ENCODE measurements at regions not wholly inside any gene's neighbourhood (a gene's known extent, or its start where the extent isn't known, plus 50 kb on each side); places are given as distances from the start of the nearest gene placed in this dataset.

GRCh38 chr1:193753038-193753756 is 566.8 kb upstream of the B3GALT2 start:
- DNase-seq (ENCODE audit: low read depth in 4 of 4, low spot score in 2 of 4), result no peak

GRCh38 chr1:193749868-193750267 is 563.5 kb upstream of the B3GALT2 start:
- DNase-seq (ENCODE audit: low read depth in 4 of 4, low spot score in 2 of 4), result no peak

DNA sequence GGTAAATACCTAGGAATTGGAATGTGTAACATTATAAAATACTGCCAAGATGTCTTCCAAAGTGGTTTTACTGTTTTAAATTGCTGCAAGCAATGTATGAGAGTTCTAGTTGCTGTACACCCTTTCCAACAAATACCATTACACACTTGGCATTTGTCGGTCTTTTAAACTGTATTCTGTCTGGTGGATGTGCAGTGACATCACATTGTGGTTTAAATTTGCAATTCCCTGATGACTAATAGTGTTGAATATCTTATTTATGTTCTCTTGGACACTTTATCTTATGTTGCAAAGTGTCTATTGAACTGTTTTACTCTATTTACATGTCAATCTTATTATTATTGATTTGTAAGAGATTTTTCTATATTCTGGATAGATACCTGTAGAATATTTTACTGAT is 561.2 kb upstream of the B3GALT2 start:
- DNase-seq (ENCODE audit: low read depth in 4 of 4, low spot score in 2 of 4), result no peak

- DNase-seq (ENCODE audit: low read depth in 4 of 4, low spot score in 2 of 4), result no peak
Measured at GRCh38 chr1:193741228-193741627, 554.8 kb upstream of the B3GALT2 start.

DNA sequence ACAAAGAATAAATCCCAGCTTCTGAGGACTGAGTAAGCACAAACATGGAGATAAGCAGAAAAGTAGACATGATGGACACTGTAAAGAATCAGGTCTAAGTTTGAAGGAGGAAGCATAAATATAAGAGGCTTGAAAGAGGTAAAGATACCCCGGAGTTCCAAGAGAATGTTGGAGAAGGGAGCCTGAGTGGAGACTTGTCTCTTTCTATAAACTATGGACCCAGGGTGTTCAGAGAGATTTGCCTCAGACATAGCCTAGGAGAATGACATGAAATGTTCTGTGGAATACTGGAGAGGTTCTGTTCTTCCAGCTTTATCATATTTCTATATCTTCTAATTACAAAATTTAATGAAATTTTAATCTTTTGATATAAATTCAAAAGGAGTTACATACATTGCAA is 554.3 kb upstream of the B3GALT2 start:
- no peak for DNase-seq (ENCODE audit: low read depth in 4 of 4, low spot score in 2 of 4)

DNA sequence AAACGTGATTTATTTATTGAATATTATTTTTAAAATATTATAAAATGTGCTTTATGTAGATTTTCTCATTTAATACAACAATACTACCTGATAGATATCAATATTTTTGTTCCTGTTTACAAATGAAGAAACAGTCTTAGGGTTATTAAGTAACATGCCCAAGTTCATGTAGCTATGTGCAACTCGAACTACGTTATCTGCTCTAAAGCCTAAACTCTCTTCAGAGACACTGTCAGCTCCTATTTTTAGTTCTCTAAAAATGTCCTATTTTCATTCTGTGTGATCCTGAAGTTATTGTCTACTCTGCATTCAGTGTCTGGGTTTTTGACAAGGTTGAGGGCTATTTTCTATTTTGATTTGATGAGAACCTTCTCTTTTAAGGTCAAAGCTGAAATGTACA is 550.1 kb upstream of the B3GALT2 start:
- DNase-seq (ENCODE audit: low read depth in 4 of 4, low spot score in 2 of 4), result no peak

DNA sequence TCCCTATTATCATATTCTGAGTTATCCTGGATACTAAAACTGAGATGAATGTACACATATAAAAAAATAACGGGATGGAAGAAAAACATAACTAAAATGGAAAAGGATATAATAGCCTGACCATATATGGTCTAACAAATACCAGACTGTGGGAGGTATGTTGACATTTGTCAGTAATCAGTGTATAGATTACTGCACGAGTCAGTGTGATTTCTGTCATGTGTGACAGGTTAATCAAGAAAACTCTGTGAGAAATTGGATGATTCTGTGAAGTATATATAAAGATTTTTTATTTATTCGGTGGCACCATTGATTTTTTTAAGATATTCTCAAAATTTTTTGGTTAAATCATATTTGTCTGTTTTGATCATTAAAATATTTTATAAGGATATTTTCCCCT is 547.3 kb upstream of the B3GALT2 start:
- no peak for DNase-seq (ENCODE audit: low read depth in 4 of 4, low spot score in 2 of 4)

- no peak for DNase-seq (ENCODE audit: low read depth in 4 of 4, low spot score in 2 of 4)
Measured at GRCh38 chr1:193730017-193730416, 543.6 kb upstream of the B3GALT2 start.

DNA sequence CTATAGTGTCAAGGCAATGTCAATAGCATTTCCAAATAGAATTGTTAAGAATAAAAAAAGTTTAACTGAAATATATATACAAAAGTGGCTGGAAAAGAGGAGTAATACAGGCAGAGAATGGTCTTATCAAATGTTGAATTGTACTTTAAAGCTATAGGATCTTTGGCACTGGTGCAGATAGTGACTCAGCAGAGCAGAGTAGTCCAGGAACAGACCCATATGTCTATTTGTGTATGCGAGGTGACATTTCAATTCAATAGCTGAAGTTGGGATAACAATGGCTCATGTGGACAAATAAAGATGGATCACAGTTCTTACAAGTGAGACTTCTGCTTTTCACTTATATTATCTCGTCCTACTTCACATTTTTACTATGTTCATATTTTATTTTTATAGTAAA is 543.0 kb upstream of the B3GALT2 start:
- DNase-seq (ENCODE audit: low read depth in 4 of 4, low spot score in 2 of 4), result no peak

- DNase-seq (ENCODE audit: low read depth in 4 of 4, low spot score in 2 of 4), result no peak
Measured at GRCh38 chr1:193727850-193728249, 541.4 kb upstream of the B3GALT2 start.

DNA sequence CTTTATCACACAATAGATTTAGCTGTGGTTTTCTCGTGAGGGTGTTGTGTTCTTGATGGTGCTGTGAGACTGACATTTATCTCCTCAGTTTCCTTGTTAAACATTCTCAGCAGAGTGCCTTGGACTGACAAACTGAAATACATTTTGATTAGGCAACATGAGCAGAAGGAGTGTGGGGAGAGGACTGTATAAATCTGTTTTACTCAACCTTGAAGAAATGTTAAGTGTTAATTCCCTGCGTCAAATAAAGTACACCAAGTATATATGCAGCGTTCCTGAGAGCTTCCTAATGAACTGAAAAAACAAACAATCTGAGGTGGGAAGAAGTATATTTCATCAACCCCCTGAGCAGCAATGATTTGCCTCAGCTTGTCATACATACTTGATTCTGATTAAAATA is 540.3 kb upstream of the B3GALT2 start:
- no peak for DNase-seq (ENCODE audit: low read depth in 4 of 4, low spot score in 2 of 4)

DNA sequence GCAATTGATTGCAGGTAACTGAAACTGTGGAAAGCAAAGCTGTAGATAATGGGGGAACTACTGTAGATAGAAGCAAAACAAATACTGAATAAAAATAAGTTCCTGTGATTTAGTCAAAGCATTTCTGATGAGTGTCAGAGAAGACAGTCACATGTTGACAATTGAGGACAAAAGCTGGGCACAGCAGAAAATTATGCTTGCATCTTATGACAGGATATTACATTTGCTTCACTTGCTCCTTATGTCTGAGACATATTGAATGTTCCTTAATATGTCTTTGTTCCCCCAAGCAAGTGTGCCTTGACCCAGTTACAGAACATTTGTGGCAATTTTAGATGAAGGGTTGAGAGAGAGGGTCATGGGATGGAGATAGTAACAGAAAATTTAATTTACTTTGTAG is 526.0 kb upstream of the B3GALT2 start:
- DNase-seq (ENCODE audit: low read depth in 4 of 4, low spot score in 2 of 4), result no peak

- no peak for DNase-seq (ENCODE audit: low read depth in 4 of 4, low spot score in 2 of 4)
Measured at GRCh38 chr1:193709607-193710006, 523.2 kb upstream of the B3GALT2 start.

DNA sequence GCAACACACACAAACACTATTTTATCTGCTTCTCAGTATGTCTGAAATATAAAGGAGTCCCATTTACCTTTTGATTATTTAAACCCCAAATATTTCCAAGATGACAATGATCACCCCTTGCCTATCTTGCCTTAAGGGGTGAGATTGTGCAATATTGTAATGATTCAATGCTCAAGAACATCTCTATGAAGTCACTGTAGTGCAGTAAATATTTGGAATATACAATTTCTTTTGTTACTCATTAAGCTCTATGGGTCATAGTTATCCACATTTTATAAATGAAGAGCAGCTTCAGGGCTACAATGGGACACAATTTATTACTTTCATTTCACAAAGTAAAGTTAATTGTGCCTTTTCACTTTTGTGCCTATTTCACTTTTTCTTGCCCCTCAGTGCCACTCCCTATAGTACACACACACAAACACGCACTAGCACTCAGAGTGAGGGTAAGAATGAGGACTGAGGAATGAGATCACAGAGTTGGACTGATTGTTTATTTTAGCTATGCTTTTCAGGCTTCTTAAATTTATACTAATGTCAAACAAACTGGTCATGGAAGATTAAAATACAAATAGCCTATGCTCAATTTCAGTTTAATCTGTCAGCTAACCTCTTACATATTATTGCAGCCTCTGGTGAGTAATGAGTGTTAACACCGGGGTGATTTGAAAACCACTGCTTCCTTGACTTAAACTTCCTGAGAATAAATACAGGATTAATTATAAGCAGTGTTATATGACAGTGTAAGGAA is 521.0 kb upstream of the B3GALT2 start:
- peak; percentile 7 to 27 (median 16) for DNase-seq (ENCODE audit: low read depth in 4 of 4, low spot score in 2 of 4)

- DNase-seq (ENCODE audit: low read depth in 4 of 4, low spot score in 2 of 4), result no peak
Measured at GRCh38 chr1:193706766-193707165, 520.4 kb upstream of the B3GALT2 start.

GRCh38 chr1:193705554-193705981 is 519.2 kb upstream of the B3GALT2 start:
- no peak for DNase-seq (ENCODE audit: low read depth in 4 of 4, low spot score in 2 of 4)

DNA sequence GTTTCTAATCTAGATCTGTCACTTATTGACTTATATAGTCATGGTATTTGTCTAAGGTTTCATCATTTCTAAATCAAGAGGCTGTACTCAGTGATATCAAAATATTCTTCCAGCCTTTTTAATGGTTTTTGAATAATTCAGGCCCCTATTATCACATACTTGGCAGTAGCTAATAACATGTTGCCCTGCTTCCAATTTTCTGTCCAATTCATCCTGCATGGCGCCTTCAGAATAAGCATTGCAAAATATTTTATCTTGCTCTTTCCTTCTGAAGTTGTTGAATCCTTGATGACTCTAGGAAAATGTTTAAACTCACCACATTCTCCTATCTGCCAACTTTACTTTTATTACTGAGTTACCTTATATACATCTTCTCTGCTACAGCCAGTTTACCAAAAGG is 517.2 kb upstream of the B3GALT2 start:
- DNase-seq (ENCODE audit: low read depth in 4 of 4, low spot score in 2 of 4), result no peak

GRCh38 chr1:193703121-193703520 is 516.7 kb upstream of the B3GALT2 start:
- no peak for DNase-seq (ENCODE audit: low read depth in 4 of 4, low spot score in 2 of 4)

DNA sequence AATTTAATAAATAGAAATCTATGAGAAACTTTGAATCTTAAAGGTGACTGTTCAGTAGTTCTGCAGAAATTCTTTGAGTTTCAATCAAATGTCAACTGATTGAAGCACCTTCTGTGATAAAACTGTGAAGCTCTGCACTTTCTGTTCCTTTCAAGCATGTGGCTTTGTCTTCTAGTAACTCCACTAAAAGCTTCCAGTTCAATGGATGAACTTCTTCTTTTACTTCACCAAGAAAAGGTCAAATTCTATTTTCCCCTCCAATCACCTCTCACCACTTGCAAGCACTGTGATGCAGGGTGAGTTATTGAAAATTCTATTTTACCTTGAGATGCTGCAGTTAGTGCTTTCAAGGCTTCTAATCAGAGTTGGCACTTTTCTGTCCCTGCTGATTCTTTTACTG is 515.3 kb upstream of the B3GALT2 start:
- DNase-seq (ENCODE audit: low read depth in 4 of 4, low spot score in 2 of 4), result no peak

DNA sequence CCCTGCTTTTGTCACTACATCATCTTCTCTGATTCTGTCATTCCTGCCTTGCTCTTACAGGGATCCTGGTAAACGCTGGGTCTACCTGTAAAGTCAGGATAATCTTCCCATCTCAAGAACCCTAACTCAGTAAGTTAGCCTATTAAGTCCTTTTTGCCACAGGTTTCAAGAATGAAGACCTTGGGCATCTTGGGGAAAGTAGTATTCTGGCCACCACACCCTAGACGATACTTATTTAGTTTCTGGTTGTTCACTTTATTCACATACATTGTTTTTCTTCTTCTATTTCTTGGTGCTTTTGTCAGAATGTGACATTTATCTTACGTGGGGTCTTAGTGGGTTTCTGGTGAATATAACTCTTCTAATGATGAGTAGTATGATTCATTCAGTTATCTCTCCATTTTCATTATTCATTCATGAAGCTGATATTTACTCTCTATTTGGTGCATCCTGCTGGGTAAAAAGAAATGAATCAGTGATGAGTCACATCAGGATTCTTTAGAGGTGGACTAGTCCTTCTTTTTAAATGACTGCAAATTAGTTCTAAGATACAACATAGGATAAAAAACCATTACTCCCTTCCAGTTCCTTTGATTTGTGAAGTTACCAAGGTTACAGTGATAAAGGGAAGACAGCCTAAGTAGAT is 514.4 kb upstream of the B3GALT2 start:
- no peak for DNase-seq (ENCODE audit: low read depth in 4 of 4, low spot score in 2 of 4)

- DNase-seq (ENCODE audit: low read depth in 4 of 4, low spot score in 2 of 4), result no peak
Measured at GRCh38 chr1:193699261-193699660, 512.8 kb upstream of the B3GALT2 start.

DNA sequence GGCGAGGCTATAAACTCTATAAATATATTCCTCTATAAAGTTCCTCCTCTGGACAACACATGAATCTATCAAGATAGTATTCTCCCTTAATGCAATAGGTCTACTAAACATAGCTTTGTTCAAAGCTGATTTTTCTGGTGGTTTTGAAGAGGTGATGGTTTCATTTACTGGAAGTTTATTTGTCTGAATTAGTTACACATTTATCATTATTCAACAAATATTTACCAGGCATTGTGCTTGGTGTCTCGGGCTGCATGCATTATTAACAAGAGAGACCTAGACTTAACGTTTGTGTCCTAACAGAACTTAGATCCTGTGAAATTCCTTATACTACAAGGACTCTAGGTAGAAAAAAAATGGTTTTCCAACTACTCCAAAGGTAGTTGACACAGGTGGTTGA is 511.4 kb upstream of the B3GALT2 start:
- no peak for DNase-seq (ENCODE audit: low read depth in 4 of 4, low spot score in 2 of 4)

Measured in left renal cortex interstitium (tissue), 4 donors.